22Rv1 (cell line): ENCODE measurements at regions not wholly inside any gene's neighbourhood (a gene's known extent, or its start where the extent isn't known, plus 50 kb on each side); places are given as distances from the start of the nearest gene placed in this dataset.

ENCODE experiments used
- ZFX ChIP-seq: fragments of 450-650 bp; IDR thresholded peaks from 2 replicates; pipeline ENCODE4 v1.6.1; 2017; ENCODE audit warnings: antibody characterized with exemption, borderline replicate concordance
- TF ChIP-seq, protein P1 (sequence below): fragments of 450-650 bp; IDR thresholded peaks from 2 replicates; pipeline ENCODE4 v1.5.1; 2017; ENCODE audit warnings: mild to moderate bottlenecking

DNA sequence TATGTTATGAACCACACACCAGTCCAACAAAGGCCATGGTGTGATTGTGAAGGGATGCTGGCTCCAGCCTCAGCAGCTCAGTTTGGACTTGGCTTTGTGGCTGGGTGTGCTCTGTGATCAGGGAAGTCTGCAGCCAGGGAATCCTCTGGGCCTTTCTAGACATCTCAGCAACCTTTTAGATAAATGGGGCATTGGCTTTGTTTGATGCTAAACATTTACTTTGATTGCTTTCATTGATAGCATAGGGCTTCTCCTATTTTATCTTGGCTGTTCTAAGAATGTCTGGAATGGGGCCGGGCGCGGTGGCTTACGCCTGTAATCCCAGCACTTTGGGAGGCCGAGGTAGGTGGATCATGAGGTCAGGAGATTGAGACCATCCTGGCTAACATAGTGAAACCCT is 104.5 kb downstream of the VAPA start:
- TF ChIP-seq, protein P1, sequence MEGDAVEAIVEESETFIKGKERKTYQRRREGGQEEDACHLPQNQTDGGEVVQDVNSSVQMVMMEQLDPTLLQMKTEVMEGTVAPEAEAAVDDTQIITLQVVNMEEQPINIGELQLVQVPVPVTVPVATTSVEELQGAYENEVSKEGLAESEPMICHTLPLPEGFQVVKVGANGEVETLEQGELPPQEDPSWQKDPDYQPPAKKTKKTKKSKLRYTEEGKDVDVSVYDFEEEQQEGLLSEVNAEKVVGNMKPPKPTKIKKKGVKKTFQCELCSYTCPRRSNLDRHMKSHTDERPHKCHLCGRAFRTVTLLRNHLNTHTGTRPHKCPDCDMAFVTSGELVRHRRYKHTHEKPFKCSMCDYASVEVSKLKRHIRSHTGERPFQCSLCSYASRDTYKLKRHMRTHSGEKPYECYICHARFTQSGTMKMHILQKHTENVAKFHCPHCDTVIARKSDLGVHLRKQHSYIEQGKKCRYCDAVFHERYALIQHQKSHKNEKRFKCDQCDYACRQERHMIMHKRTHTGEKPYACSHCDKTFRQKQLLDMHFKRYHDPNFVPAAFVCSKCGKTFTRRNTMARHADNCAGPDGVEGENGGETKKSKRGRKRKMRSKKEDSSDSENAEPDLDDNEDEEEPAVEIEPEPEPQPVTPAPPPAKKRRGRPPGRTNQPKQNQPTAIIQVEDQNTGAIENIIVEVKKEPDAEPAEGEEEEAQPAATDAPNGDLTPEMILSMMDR = no peak
- no peak for TF ChIP-seq ZFX
